ENCODE measurements at regions not wholly inside any gene's neighbourhood (a gene's known extent, or its start where the extent isn't known, plus 50 kb on each side); places are given as distances from the start of the nearest gene placed in this dataset.

GRCh38 chr5:167228134-167228533 lies 1063.3 kb upstream of the WWC1 start:
- H3K36me3 ChIP-seq (replicated peaks in 1 of 2; ENCODE audit: control extremely low read depth in 1 of 2, control insufficient read depth in 1 of 2, extremely low read depth in 1 of 2, insufficient read depth in 2 of 2, low read length in 1 of 2), result no peaks in the 10 kb centered on the region
- WGBS (ENCODE audit: insufficient coverage), result 100% methylated on average over 1 of the region's 3 CpGs
- Mint-ChIP-seq H3K9me3 (ENCODE audit: insufficient read depth) (peaks cover 16% of the 10 kb centered on the region), H3K4me1 (no peaks in the 10 kb centered on the region), H3K27me3 (no peaks in the 10 kb centered on the region), H3K4me3 (no peak overlapping the region), H3K27ac (no peak overlapping the region)
- ATAC-seq (ENCODE audit: low read depth) (no peak), DNase-seq (no peak)
- no peak for TF ChIP-seq CTCF (IDR thresholded peaks at IDR 0.05)
- no peak for TF ChIP-seq EZH2 (IDR thresholded peaks at IDR 0.05; ENCODE audit: borderline replicate concordance, insufficient read depth, low read depth, low read length, poor library complexity, severe bottlenecking)
- ChIA-PET CTCF (no interaction called here), POLR2A (no interaction called here)
- no peaks in the 10 kb centered on the region for H3K27me3 ChIP-seq (replicated peaks in 1 of 4; ENCODE audit: control extremely low read depth in 1 of 4, control insufficient read depth in 3 of 4, insufficient read depth in 4 of 4, low read length in 3 of 4)
- no peaks in the 10 kb centered on the region for H3K4me1 ChIP-seq (ENCODE audit: control insufficient read depth in 2 of 2, insufficient read depth in 2 of 2, low read length in 2 of 2)
- intact Hi-C loops (cut with micrococcal nuclease), result no loop called here
- H4K20me1 ChIP-seq (ENCODE audit: control insufficient read depth, insufficient read depth, low read length, poor library complexity, severe bottlenecking), result no peaks in the 10 kb centered on the region
- H3K27ac ChIP-seq (ENCODE audit: low read length in 2 of 2), result no peak overlapping the region
- H3K79me2 ChIP-seq (ENCODE audit: control insufficient read depth, insufficient read depth, low read length), result no peaks in the 10 kb centered on the region
- H3K4me3 ChIP-seq (ENCODE audit: control extremely low read depth in 1 of 5, extremely low read depth in 1 of 5, insufficient read depth in 1 of 5, low read depth in 2 of 5, low read length in 4 of 5), result no peak overlapping the region
- H3K4me2 ChIP-seq (replicated peaks; ENCODE audit: low read depth, low read length, poor library complexity, severe bottlenecking), result no peak overlapping the region
- H2AFZ ChIP-seq (ENCODE audit: insufficient read depth, low read depth, low read length, poor library complexity, severe bottlenecking), result no peak overlapping the region
- no peak overlapping the region for H3K9ac ChIP-seq (ENCODE audit: low read length)
- peaks cover 0 to 23% (median 0%) of the 10 kb centered on the region in 3 donors for H3K9me3 ChIP-seq (ENCODE audit: control extremely low read depth in 1 of 3, control insufficient read depth in 2 of 3, insufficient read depth in 1 of 3, low read length in 2 of 3)

- Histone ChIP-seq H3K27me3 (replicated peaks in 1 of 4; ENCODE audit: control extremely low read depth in 1 of 4, control insufficient read depth in 3 of 4, insufficient read depth in 4 of 4, low read length in 3 of 4) (no peaks in the 10 kb centered on the region), H3K4me3 (ENCODE audit: control extremely low read depth in 1 of 5, extremely low read depth in 1 of 5, insufficient read depth in 1 of 5, low read depth in 2 of 5, low read length in 4 of 5) (no peak overlapping the region), H3K79me2 (ENCODE audit: control insufficient read depth, insufficient read depth, low read length) (no peaks in the 10 kb centered on the region), H3K4me1 (ENCODE audit: control insufficient read depth in 2 of 2, insufficient read depth in 2 of 2, low read length in 2 of 2) (no peaks in the 10 kb centered on the region), H3K27ac (ENCODE audit: low read length in 2 of 2) (no peak overlapping the region), H4K20me1 (ENCODE audit: control insufficient read depth, insufficient read depth, low read length, poor library complexity, severe bottlenecking) (no peaks in the 10 kb centered on the region), H3K9ac (ENCODE audit: low read length) (no peak overlapping the region), H3K4me2 (replicated peaks; ENCODE audit: low read depth, low read length, poor library complexity, severe bottlenecking) (no peak overlapping the region), H3K9me3 (ENCODE audit: control extremely low read depth in 1 of 3, control insufficient read depth in 2 of 3, insufficient read depth in 1 of 3, low read length in 2 of 3) (peaks cover 0 to 23% (median 0%) of the 10 kb centered on the region in 3 donors), H2AFZ (ENCODE audit: insufficient read depth, low read depth, low read length, poor library complexity, severe bottlenecking) (no peak overlapping the region), H3K36me3 (replicated peaks in 1 of 2; ENCODE audit: control extremely low read depth in 1 of 2, control insufficient read depth in 1 of 2, extremely low read depth in 1 of 2, insufficient read depth in 2 of 2, low read length in 1 of 2) (no peaks in the 10 kb centered on the region)
- Mint-ChIP-seq H3K27ac (no peak overlapping the region), H3K9me3 (ENCODE audit: insufficient read depth) (peaks cover 9% of the 10 kb centered on the region), H3K4me3 (no peak overlapping the region), H3K27me3 (no peaks in the 10 kb centered on the region), H3K4me1 (no peaks in the 10 kb centered on the region)
- TF ChIP-seq CTCF (IDR thresholded peaks at IDR 0.05) (no peak), EZH2 (IDR thresholded peaks at IDR 0.05; ENCODE audit: borderline replicate concordance, insufficient read depth, low read depth, low read length, poor library complexity, severe bottlenecking) (no peak)
- DNase-seq (no peak), ATAC-seq (ENCODE audit: low read depth) (no peak)
- CTCF ChIA-PET, result no interaction called here
- 92% methylated on average over 2 of the region's 2 CpGs for WGBS (ENCODE audit: insufficient coverage)
- intact Hi-C loops (cut with micrococcal nuclease), result no loop called here
- POLR2A ChIA-PET, result no interaction called here
These were observed 1061.7 kb upstream of the WWC1 start for GRCh38 chr5:167229751-167230150.
